ENCODE measurements at regions not wholly inside any gene's neighbourhood (a gene's known extent, or its start where the extent isn't known, plus 50 kb on each side); places are given as distances from the start of the nearest gene placed in this dataset.
"Not testable (repeated sequence)": the region's sequence is repeated elsewhere in the genome, so short reads cannot be mapped to it uniquely, and the experiment has no call there.

GRCh38 chr1:199616947-199617346 lies 410.6 kb upstream of the NR5A2 start:
- H3K36me3 Mint-ChIP-seq, result no peaks in the 10 kb centered on the region
- Histone ChIP-seq H3K27ac (ENCODE audit: low read length) (no peak overlapping the region), H3K36me3 (ENCODE audit: control insufficient read depth in 2 of 2, extremely low read depth in 1 of 2, insufficient read depth in 1 of 2, low read length in 1 of 2) (no peaks in the 10 kb centered on the region), H3K27me3 (replicated peaks in 1 of 2; ENCODE audit: control insufficient read depth in 2 of 2, extremely low read depth in 1 of 2, insufficient read depth in 2 of 2, low read length in 1 of 2) (no peaks in the 10 kb centered on the region), H3K4me1 (ENCODE audit: control insufficient read depth in 1 of 2, extremely low read depth in 1 of 2, insufficient read depth in 2 of 2, low read length in 2 of 2) (no peaks in the 10 kb centered on the region), H3K9me3 (no peaks in the 10 kb centered on the region), H3K4me3 (ENCODE audit: control insufficient read depth in 1 of 2, extremely low read depth in 1 of 2, low read length in 1 of 2) (no peak overlapping the region)
- H3K9me3 Mint-ChIP-seq, result no peaks in the 10 kb centered on the region
- H3K27me3 Mint-ChIP-seq, result peaks cover 3 to 6% of the 10 kb centered on the region in 2 donors
- H3K4me1 Mint-ChIP-seq, result no peaks in the 10 kb centered on the region
- ChIA-PET POLR2A (no interaction called here), CTCF (no interaction called here)
- no peak for DNase-seq
- no peak for ATAC-seq (replicated peaks in 1 of 4)
- no peak overlapping the region for H3K27ac Mint-ChIP-seq
- no peak overlapping the region for H3K4me3 Mint-ChIP-seq
- no CpG with 5 or more reads among the region's 1 CpG for WGBS (ENCODE audit: insufficient coverage)

GRCh38 chr1:199619223-199619622 lies 408.3 kb upstream of the NR5A2 start:
- no peaks in the 10 kb centered on the region for H3K36me3 Mint-ChIP-seq
- H3K4me1 ChIP-seq (ENCODE audit: control insufficient read depth in 1 of 2, extremely low read depth in 1 of 2, insufficient read depth in 2 of 2, low read length in 2 of 2), result no peaks in the 10 kb centered on the region
- peaks cover 3 to 6% of the 10 kb centered on the region in 2 donors for H3K27me3 Mint-ChIP-seq
- POLR2A ChIA-PET, result no interaction called here
- H3K27me3 ChIP-seq (replicated peaks in 1 of 2; ENCODE audit: control insufficient read depth in 2 of 2, extremely low read depth in 1 of 2, insufficient read depth in 2 of 2, low read length in 1 of 2), result no peaks in the 10 kb centered on the region
- no peak overlapping the region for H3K4me3 Mint-ChIP-seq
- 100% methylated on average over 1 of the region's 4 CpGs for WGBS (ENCODE audit: insufficient coverage)
- no peaks in the 10 kb centered on the region for H3K9me3 ChIP-seq
- H3K9me3 Mint-ChIP-seq, result no peaks in the 10 kb centered on the region
- CTCF ChIA-PET, result no interaction called here
- no peak overlapping the region for H3K27ac ChIP-seq (ENCODE audit: low read length)
- no peaks in the 10 kb centered on the region for H3K4me1 Mint-ChIP-seq
- no peak for ATAC-seq (replicated peaks in 1 of 4)
- DNase-seq, result no peak
- no peak overlapping the region for H3K27ac Mint-ChIP-seq
- H3K4me3 ChIP-seq (ENCODE audit: control insufficient read depth in 1 of 2, extremely low read depth in 1 of 2, low read length in 1 of 2), result no peak overlapping the region
- no peaks in the 10 kb centered on the region for H3K36me3 ChIP-seq (ENCODE audit: control insufficient read depth in 2 of 2, extremely low read depth in 1 of 2, insufficient read depth in 1 of 2, low read length in 1 of 2)

GRCh38 chr1:199626228-199626627 lies 401.3 kb upstream of the NR5A2 start:
- H3K9me3 ChIP-seq; POLR2A ChIA-PET; H3K4me1 ChIP-seq (ENCODE audit: control insufficient read depth in 1 of 2, extremely low read depth in 1 of 2, insufficient read depth in 2 of 2, low read length in 2 of 2); ATAC-seq (replicated peaks in 1 of 4); H3K36me3 Mint-ChIP-seq; H3K4me3 ChIP-seq (ENCODE audit: control insufficient read depth in 1 of 2, extremely low read depth in 1 of 2, low read length in 1 of 2); H3K27me3 Mint-ChIP-seq; H3K27ac Mint-ChIP-seq; H3K36me3 ChIP-seq (ENCODE audit: control insufficient read depth in 2 of 2, extremely low read depth in 1 of 2, insufficient read depth in 1 of 2, low read length in 1 of 2); H3K27me3 ChIP-seq (replicated peaks in 1 of 2; ENCODE audit: control insufficient read depth in 2 of 2, extremely low read depth in 1 of 2, insufficient read depth in 2 of 2, low read length in 1 of 2); H3K27ac ChIP-seq (ENCODE audit: low read length); DNase-seq; H3K4me3 Mint-ChIP-seq: not testable (repeated sequence)
- peaks cover 0 to 12% (median 4%) of the 10 kb centered on the region in 3 donors for H3K9me3 Mint-ChIP-seq
- WGBS (ENCODE audit: insufficient coverage), result no CpG with 5 or more reads among the region's 3 CpGs
- CTCF ChIA-PET, result interaction anchor here in 1 of 2 donors (0.6 kb wide), 1 partner anchor 77 kb away, joined by 6 read pairs; no protein-coding TSS in a partner anchor
- peaks cover 5 to 15% (median 8%) of the 10 kb centered on the region in 3 donors for H3K4me1 Mint-ChIP-seq

- ATAC-seq (replicated peaks in 1 of 4) (no peak), DNase-seq (peak in 1 of 35 experiments; percentile 5)
- peaks cover 10 to 22% of the 10 kb centered on the region in 2 donors for H3K27me3 Mint-ChIP-seq
- ChIA-PET POLR2A (no interaction called here), CTCF (interaction anchor here in 1 of 2 donors (0.6 kb wide), 1 partner anchor 993 kb away, joined by 3 read pairs; no protein-coding TSS in a partner anchor)
- H3K27ac Mint-ChIP-seq, result no peak overlapping the region
- WGBS (ENCODE audit: insufficient coverage), result 100% methylated on average over 1 of the region's 4 CpGs
- H3K36me3 Mint-ChIP-seq, result no peaks in the 10 kb centered on the region
- H3K4me1 ChIP-seq (ENCODE audit: control insufficient read depth in 1 of 2, extremely low read depth in 1 of 2, insufficient read depth in 2 of 2, low read length in 2 of 2), result peaks cover 0 to 4% of the 10 kb centered on the region in 2 experiments
- H3K9me3 Mint-ChIP-seq, result peaks cover 0 to 20% (median 10%) of the 10 kb centered on the region in 3 donors
- H3K27ac ChIP-seq (ENCODE audit: low read length), result no peak overlapping the region
- H3K9me3 ChIP-seq, result no peaks in the 10 kb centered on the region
- H3K4me3 Mint-ChIP-seq, result no peak overlapping the region
- no peaks in the 10 kb centered on the region for H3K36me3 ChIP-seq (ENCODE audit: control insufficient read depth in 2 of 2, extremely low read depth in 1 of 2, insufficient read depth in 1 of 2, low read length in 1 of 2)
- H3K4me3 ChIP-seq (ENCODE audit: control insufficient read depth in 1 of 2, extremely low read depth in 1 of 2, low read length in 1 of 2), result no peak overlapping the region
- H3K27me3 ChIP-seq (replicated peaks in 1 of 2; ENCODE audit: control insufficient read depth in 2 of 2, extremely low read depth in 1 of 2, insufficient read depth in 2 of 2, low read length in 1 of 2), result peaks cover 0 to 13% of the 10 kb centered on the region in 2 experiments
- H3K4me1 Mint-ChIP-seq, result peaks cover 5 to 15% (median 8%) of the 10 kb centered on the region in 3 donors
Measured at GRCh38 chr1:199629624-199630023, 397.9 kb upstream of the NR5A2 start.

- ChIA-PET POLR2A (no interaction called here), CTCF (no interaction called here)
- no peak for ATAC-seq (replicated peaks in 1 of 4)
- no peaks in the 10 kb centered on the region for H3K9me3 ChIP-seq
- H3K4me1 ChIP-seq (ENCODE audit: control insufficient read depth in 1 of 2, extremely low read depth in 1 of 2, insufficient read depth in 2 of 2, low read length in 2 of 2), result no peaks in the 10 kb centered on the region
- peaks cover 6 to 11% of the 10 kb centered on the region in 2 donors for H3K27me3 Mint-ChIP-seq
- H3K9me3 Mint-ChIP-seq, result peaks cover 4 to 18% (median 9%) of the 10 kb centered on the region in 3 donors
- no peaks in the 10 kb centered on the region for H3K27me3 ChIP-seq (replicated peaks in 1 of 2; ENCODE audit: control insufficient read depth in 2 of 2, extremely low read depth in 1 of 2, insufficient read depth in 2 of 2, low read length in 1 of 2)
- H3K27ac ChIP-seq (ENCODE audit: low read length), result no peak overlapping the region
- no peaks in the 10 kb centered on the region for H3K4me1 Mint-ChIP-seq
- H3K36me3 Mint-ChIP-seq, result no peaks in the 10 kb centered on the region
- no CpG with 5 or more reads among the region's 1 CpG for WGBS (ENCODE audit: insufficient coverage)
- no peak for DNase-seq
- H3K27ac Mint-ChIP-seq, result no peak overlapping the region
- no peak overlapping the region for H3K4me3 Mint-ChIP-seq
- no peaks in the 10 kb centered on the region for H3K36me3 ChIP-seq (ENCODE audit: control insufficient read depth in 2 of 2, extremely low read depth in 1 of 2, insufficient read depth in 1 of 2, low read length in 1 of 2)
- no peak overlapping the region for H3K4me3 ChIP-seq (ENCODE audit: control insufficient read depth in 1 of 2, extremely low read depth in 1 of 2, low read length in 1 of 2)
Measured at GRCh38 chr1:199639453-199639852, 388.1 kb upstream of the NR5A2 start.

GRCh38 chr1:199641531-199641930 lies 386.0 kb upstream of the NR5A2 start:
- H3K36me3 Mint-ChIP-seq, result no peaks in the 10 kb centered on the region
- ATAC-seq (replicated peaks in 1 of 4), result no peak
- H3K27me3 Mint-ChIP-seq, result peaks cover 3 to 4% of the 10 kb centered on the region in 2 donors
- no peak overlapping the region for H3K4me3 Mint-ChIP-seq
- DNase-seq, result no peak
- Histone ChIP-seq H3K27ac (ENCODE audit: low read length) (no peak overlapping the region), H3K4me3 (ENCODE audit: control insufficient read depth in 1 of 2, extremely low read depth in 1 of 2, low read length in 1 of 2) (no peak overlapping the region), H3K9me3 (no peaks in the 10 kb centered on the region), H3K4me1 (ENCODE audit: control insufficient read depth in 1 of 2, extremely low read depth in 1 of 2, insufficient read depth in 2 of 2, low read length in 2 of 2) (no peaks in the 10 kb centered on the region), H3K27me3 (replicated peaks in 1 of 2; ENCODE audit: control insufficient read depth in 2 of 2, extremely low read depth in 1 of 2, insufficient read depth in 2 of 2, low read length in 1 of 2) (no peaks in the 10 kb centered on the region), H3K36me3 (ENCODE audit: control insufficient read depth in 2 of 2, extremely low read depth in 1 of 2, insufficient read depth in 1 of 2, low read length in 1 of 2) (no peaks in the 10 kb centered on the region)
- ChIA-PET CTCF (no interaction called here), POLR2A (no interaction called here)
- no CpG with 5 or more reads among the region's 3 CpGs for WGBS (ENCODE audit: insufficient coverage)
- no peak overlapping the region for H3K27ac Mint-ChIP-seq
- no peaks in the 10 kb centered on the region for H3K4me1 Mint-ChIP-seq
- H3K9me3 Mint-ChIP-seq, result peaks cover 0 to 5% (median 4%) of the 10 kb centered on the region in 3 donors

- no CpG with 5 or more reads among the region's 1 CpG for WGBS (ENCODE audit: insufficient coverage)
- Histone ChIP-seq H3K4me3 (ENCODE audit: control insufficient read depth in 1 of 2, extremely low read depth in 1 of 2, low read length in 1 of 2) (no peak overlapping the region), H3K27me3 (replicated peaks in 1 of 2; ENCODE audit: control insufficient read depth in 2 of 2, extremely low read depth in 1 of 2, insufficient read depth in 2 of 2, low read length in 1 of 2) (no peaks in the 10 kb centered on the region), H3K9me3 (no peaks in the 10 kb centered on the region), H3K36me3 (ENCODE audit: control insufficient read depth in 2 of 2, extremely low read depth in 1 of 2, insufficient read depth in 1 of 2, low read length in 1 of 2) (no peaks in the 10 kb centered on the region), H3K27ac (ENCODE audit: low read length) (no peak overlapping the region), H3K4me1 (ENCODE audit: control insufficient read depth in 1 of 2, extremely low read depth in 1 of 2, insufficient read depth in 2 of 2, low read length in 2 of 2) (no peaks in the 10 kb centered on the region)
- peaks cover 3 to 10% of the 10 kb centered on the region in 2 donors for H3K27me3 Mint-ChIP-seq
- H3K9me3 Mint-ChIP-seq, result peaks cover 0 to 10% (median 0%) of the 10 kb centered on the region in 3 donors
- no peak overlapping the region for H3K27ac Mint-ChIP-seq
- DNase-seq (no peak), ATAC-seq (replicated peaks in 1 of 4) (no peak)
- no peaks in the 10 kb centered on the region for H3K36me3 Mint-ChIP-seq
- ChIA-PET CTCF (no interaction called here), POLR2A (no interaction called here)
- H3K4me1 Mint-ChIP-seq, result no peaks in the 10 kb centered on the region
- H3K4me3 Mint-ChIP-seq, result no peak overlapping the region
Measured at GRCh38 chr1:199644912-199645311, 382.6 kb upstream of the NR5A2 start.
